HEK293 (cell line): ENCODE measurements at regions not wholly inside any gene's neighbourhood (a gene's known extent, or its start where the extent isn't known, plus 50 kb on each side); places are given as distances from the start of the nearest gene placed in this dataset.

Source experiments
- CTCF ChIP-seq: fragments of 450-650 bp; formaldehyde crosslinking; IDR thresholded peaks from 2 replicates; pipeline ENCODE4 v1.5.1; 2016; ENCODE audit warnings: missing biosample characterization, missing genetic modification characterization
- ELK4 ChIP-seq: IDR thresholded peaks from 2 replicates; pipeline ENCODE4 v1.6.1; 2011; ENCODE audit warnings: mild to moderate bottlenecking, low read depth, low read length, borderline replicate concordance
- KLF16 ChIP-seq: fragments of 450-650 bp; formaldehyde crosslinking; IDR thresholded peaks from 2 replicates; pipeline ENCODE4 v1.5.1; 2017; ENCODE audit warnings: missing biosample characterization, missing genetic modification characterization
- MYNN ChIP-seq: fragments of 450-650 bp; formaldehyde crosslinking; IDR thresholded peaks from 2 replicates; pipeline ENCODE4 v1.5.1; 2016; ENCODE audit warnings: missing biosample characterization, missing genetic modification characterization, borderline replicate concordance
- PATZ1 ChIP-seq: fragments of 450-650 bp; formaldehyde crosslinking; IDR thresholded peaks from 2 replicates; pipeline ENCODE4 v1.5.1; 2016; ENCODE audit warnings: missing biosample characterization, missing genetic modification characterization
- WT1 ChIP-seq: fragments of 450-650 bp; formaldehyde crosslinking; IDR thresholded peaks from 2 replicates; pipeline ENCODE4 v1.5.1; 2016; ENCODE audit warnings: missing biosample characterization, missing genetic modification characterization
- ZBTB10 ChIP-seq: fragments of 450-650 bp; formaldehyde crosslinking; IDR thresholded peaks from 2 replicates; pipeline ENCODE4 v1.5.1; 2016; ENCODE audit warnings: missing biosample characterization, missing genetic modification characterization
- ZBTB11 ChIP-seq: fragments of 450-650 bp; formaldehyde crosslinking; conservative IDR thresholded peaks from 2 replicates; pipeline ENCODE4 v1.5.1; 2016; ENCODE audit warnings: low read depth, missing biosample characterization, missing genetic modification characterization
- ZBTB21 ChIP-seq: fragments of 450-650 bp; formaldehyde crosslinking; IDR thresholded peaks from 2 replicates; pipeline ENCODE4 v1.5.1; 2017; ENCODE audit warnings: missing biosample characterization, missing genetic modification characterization
- ZNF10 ChIP-seq: fragments of 450-650 bp; formaldehyde crosslinking; IDR thresholded peaks from 2 replicates; pipeline ENCODE4 v1.5.1; 2017; ENCODE audit warnings: missing biosample characterization, missing genetic modification characterization
- ZNF174 ChIP-seq: fragments of 450-650 bp; formaldehyde crosslinking; IDR thresholded peaks from 2 replicates; pipeline ENCODE4 v1.5.0; 2017; ENCODE audit warnings: missing biosample characterization, mild to moderate bottlenecking, missing genetic modification characterization
- ZNF561 ChIP-seq: fragments of 450-650 bp; IDR thresholded peaks from 2 replicates; pipeline ENCODE4 v1.5.1; 2018; ENCODE audit warnings: missing biosample characterization, missing genetic modification characterization, borderline replicate concordance
- ZNF747 ChIP-seq: fragments of 450-650 bp; formaldehyde crosslinking; IDR thresholded peaks from 2 replicates; pipeline ENCODE4 v1.5.1; 2016; ENCODE audit warnings: missing biosample characterization, missing genetic modification characterization
- ZSCAN30 ChIP-seq: fragments of 450-650 bp; IDR thresholded peaks from 2 replicates; pipeline ENCODE4 v1.5.1; 2018; ENCODE audit warnings: missing biosample characterization, mild to moderate bottlenecking, missing genetic modification characterization, moderate library complexity

- TF ChIP-seq ZNF561 (tag by site-specific recombination) (no peak), ELK4 (no peak), CTCF (no peak), ZNF174 (tag by site-specific recombination) (no peak), ZNF10 (tag by site-specific recombination) (no peak), MYNN (no peak), ZBTB21 (no peak), ZBTB11 (tag by site-specific recombination) (no peak), KLF16 (tag by site-specific recombination) (no peak), PATZ1 (tag by site-specific recombination) (no peak), WT1 (no peak), ZSCAN30 (tag by site-specific recombination) (no peak), ZNF747 (tag by site-specific recombination) (no peak), ZBTB10 (tag by site-specific recombination) (no peak)
These were observed 61.2 kb upstream of the MRPS9 start for GRCh38 chr2:104976603-104977120.
